ENCODE measurements at regions not wholly inside any gene's neighbourhood (a gene's known extent, or its start where the extent isn't known, plus 50 kb on each side); places are given as distances from the start of the nearest gene placed in this dataset.

DNA sequence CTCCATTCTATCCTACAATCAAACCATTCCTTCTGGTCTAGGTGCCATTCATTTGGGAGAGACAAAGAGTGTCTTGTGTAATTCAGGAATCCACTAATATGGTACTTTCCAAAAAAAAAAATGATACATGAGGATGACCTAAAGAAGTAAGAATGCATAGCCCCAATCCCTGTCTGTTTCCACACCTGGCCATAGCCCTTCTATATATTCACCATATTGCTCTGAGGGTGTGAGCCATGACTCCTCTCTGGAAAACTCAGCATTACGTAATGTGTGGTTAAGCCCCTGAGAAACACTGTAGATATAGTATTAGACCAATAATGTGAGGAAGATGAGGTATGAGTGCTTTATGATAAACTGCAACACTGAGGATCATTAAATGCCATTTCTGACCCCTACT, 592.7 kb downstream of the INHBA start:
- no peaks in the 10 kb centered on the region for H3K27me3 ChIP-seq
- no peak overlapping the region for H3K4me3 ChIP-seq
- no peak overlapping the region for H3K27ac ChIP-seq
- no peak for DNase-seq (ENCODE audit: low read depth in 1 of 2, low spot score in 1 of 2)
- no peaks in the 10 kb centered on the region for H3K36me3 ChIP-seq
- no peaks in the 10 kb centered on the region for H3K4me1 ChIP-seq (ENCODE audit: low read depth)
- H3K9me3 ChIP-seq (ENCODE audit: low read depth): no peaks in the 10 kb centered on the region
- TF ChIP-seq, protein P1, sequence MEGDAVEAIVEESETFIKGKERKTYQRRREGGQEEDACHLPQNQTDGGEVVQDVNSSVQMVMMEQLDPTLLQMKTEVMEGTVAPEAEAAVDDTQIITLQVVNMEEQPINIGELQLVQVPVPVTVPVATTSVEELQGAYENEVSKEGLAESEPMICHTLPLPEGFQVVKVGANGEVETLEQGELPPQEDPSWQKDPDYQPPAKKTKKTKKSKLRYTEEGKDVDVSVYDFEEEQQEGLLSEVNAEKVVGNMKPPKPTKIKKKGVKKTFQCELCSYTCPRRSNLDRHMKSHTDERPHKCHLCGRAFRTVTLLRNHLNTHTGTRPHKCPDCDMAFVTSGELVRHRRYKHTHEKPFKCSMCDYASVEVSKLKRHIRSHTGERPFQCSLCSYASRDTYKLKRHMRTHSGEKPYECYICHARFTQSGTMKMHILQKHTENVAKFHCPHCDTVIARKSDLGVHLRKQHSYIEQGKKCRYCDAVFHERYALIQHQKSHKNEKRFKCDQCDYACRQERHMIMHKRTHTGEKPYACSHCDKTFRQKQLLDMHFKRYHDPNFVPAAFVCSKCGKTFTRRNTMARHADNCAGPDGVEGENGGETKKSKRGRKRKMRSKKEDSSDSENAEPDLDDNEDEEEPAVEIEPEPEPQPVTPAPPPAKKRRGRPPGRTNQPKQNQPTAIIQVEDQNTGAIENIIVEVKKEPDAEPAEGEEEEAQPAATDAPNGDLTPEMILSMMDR (IDR thresholded peaks at IDR 0.05; ENCODE audit: low read depth, low read length): no peak

DNA sequence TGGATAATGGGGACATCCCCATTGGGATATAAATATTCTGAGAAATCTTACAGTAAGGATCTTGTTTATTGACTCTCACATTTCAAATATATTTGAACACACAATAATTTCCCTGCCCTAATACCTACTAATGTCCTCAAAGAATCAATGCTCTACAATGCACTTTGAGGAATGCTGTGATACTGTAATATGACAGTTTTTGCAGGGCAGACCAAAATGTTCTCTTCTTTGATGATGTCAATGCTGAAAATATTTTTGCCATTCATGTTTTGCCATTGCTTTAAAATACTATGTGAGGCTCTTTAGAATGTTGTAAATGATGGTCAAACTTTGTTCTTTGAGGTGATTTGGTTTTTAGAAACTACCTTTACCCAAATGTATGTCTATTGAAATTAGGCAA, 594.1 kb downstream of the INHBA start:
- no peaks in the 10 kb centered on the region for H3K9me3 ChIP-seq (ENCODE audit: low read depth)
- H3K4me1 ChIP-seq (ENCODE audit: low read depth): no peaks in the 10 kb centered on the region
- no peak overlapping the region for H3K4me3 ChIP-seq
- H3K27me3 ChIP-seq: no peaks in the 10 kb centered on the region
- no peaks in the 10 kb centered on the region for H3K36me3 ChIP-seq
- TF ChIP-seq, protein P1 (IDR thresholded peaks at IDR 0.05; ENCODE audit: low read depth, low read length): no peak
- no peak for DNase-seq (ENCODE audit: low read depth in 1 of 2, low spot score in 1 of 2)
- no peak overlapping the region for H3K27ac ChIP-seq

DNA sequence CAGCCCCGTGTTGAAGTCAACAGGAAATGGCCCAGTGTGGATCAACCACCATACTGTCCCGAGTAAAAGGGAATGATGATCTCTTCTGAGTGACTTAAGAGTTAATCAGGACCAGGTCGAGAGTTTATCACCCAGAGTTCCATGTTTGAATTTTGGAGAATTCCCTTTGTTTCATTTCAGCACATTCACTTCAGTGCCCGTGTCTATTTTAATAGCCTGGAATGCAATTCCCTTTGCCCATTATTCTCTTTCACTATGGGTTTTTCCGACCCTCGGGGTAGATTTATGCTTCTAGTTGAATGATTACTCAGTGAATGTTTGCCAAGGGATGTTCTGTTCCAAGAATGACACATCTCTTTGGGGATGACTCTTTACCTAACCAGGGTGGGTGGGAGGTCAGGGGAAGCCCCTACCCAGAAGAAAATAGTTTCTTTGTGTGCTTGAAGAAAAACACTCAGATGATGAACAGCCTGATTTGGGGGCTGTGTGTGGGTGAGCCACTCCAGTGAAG, 594.9 kb downstream of the INHBA start:
- Histone ChIP-seq H3K9me3 (ENCODE audit: low read depth) (no peaks in the 10 kb centered on the region), H3K27me3 (no peaks in the 10 kb centered on the region), H3K27ac (no peak overlapping the region), H3K4me3 (no peak overlapping the region), H3K36me3 (no peaks in the 10 kb centered on the region), H3K4me1 (ENCODE audit: low read depth) (no peaks in the 10 kb centered on the region)
- TF ChIP-seq, protein P1 (IDR thresholded peaks at IDR 0.05; ENCODE audit: low read depth, low read length): no peak
- no peak for DNase-seq (ENCODE audit: low read depth in 1 of 2, low spot score in 1 of 2)

DNA sequence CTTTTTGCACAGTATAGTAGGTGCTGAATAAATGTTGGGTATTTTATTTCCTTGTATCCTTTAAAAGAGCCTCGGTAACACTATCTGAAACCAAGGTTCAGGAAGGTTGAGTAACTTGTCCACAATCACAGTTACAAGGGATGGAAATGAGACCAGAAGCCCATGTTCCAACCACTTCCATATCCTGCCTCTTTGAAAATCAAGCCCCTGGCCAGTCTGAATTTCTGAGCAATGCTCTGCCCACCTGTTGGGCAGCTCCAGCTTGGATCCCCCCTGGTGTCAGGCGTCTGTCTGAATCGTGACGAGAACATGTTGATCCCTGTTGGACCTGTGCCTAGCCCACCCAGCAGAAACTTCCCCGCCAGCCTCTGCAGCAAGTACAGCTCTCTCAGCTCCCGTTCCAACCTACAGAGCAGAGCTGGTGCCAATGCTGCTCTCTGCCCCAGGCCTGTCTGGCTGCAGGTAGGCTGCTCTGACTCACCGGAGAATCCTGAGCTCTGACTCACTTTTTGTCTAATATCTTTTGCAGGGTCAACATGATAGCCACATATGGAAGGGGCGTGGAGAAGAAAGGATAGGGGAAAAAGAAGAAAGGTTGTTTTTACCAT, 595.5 kb downstream of the INHBA start:
- no peaks in the 10 kb centered on the region for H3K27me3 ChIP-seq
- no peak for DNase-seq (ENCODE audit: low read depth in 1 of 2, low spot score in 1 of 2)
- H3K27ac ChIP-seq: no peak overlapping the region
- H3K36me3 ChIP-seq: no peaks in the 10 kb centered on the region
- TF ChIP-seq, protein P1 (IDR thresholded peaks at IDR 0.05; ENCODE audit: low read depth, low read length): no peak
- no peaks in the 10 kb centered on the region for H3K9me3 ChIP-seq (ENCODE audit: low read depth)
- H3K4me3 ChIP-seq: no peak overlapping the region
- H3K4me1 ChIP-seq (ENCODE audit: low read depth): no peaks in the 10 kb centered on the region

DNA sequence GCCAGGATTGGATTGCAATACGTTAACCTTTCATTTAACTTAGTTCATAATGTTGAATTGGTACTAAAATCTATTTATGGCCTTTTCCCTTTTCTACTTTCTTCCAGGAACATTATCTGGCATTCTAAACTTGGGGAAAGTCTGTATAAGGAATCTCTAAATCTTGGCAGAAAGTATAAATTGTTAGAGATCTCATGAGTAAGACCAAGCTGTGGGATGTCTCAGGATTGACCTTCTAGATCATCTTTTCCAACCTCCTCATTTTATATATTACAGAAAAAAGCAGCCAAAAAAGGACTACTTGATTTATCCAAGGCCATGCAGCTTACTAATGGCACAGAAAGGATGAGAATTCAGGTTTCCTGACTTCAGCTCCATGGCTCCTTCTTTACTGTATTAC, 598.3 kb downstream of the INHBA start:
- Histone ChIP-seq H3K4me1 (ENCODE audit: low read depth) (peaks cover 3% of the 10 kb centered on the region), H3K9me3 (ENCODE audit: low read depth) (no peaks in the 10 kb centered on the region), H3K27ac (no peak overlapping the region), H3K4me3 (no peak overlapping the region), H3K27me3 (no peaks in the 10 kb centered on the region), H3K36me3 (no peaks in the 10 kb centered on the region)
- TF ChIP-seq, protein P1 (IDR thresholded peaks at IDR 0.05; ENCODE audit: low read depth, low read length): no peak
- no peak for DNase-seq (ENCODE audit: low read depth in 1 of 2, low spot score in 1 of 2)
